ENCODE measurements at regions not wholly inside any gene's neighbourhood (a gene's known extent, or its start where the extent isn't known, plus 50 kb on each side); places are given as distances from the start of the nearest gene placed in this dataset.
A peak's percentile ranks its signal among the peaks of the same experiment; 100 is the strongest.

- Histone ChIP-seq H3K79me2 (ENCODE audit: low read length) (no peaks in the 10 kb centered on the region), H3K4me2 (ENCODE audit: low read length) (peak overlapping the region; percentile 27), H3K27ac (ENCODE audit: low read length) (peak overlapping the region; percentile 54), H3K9me3 (ENCODE audit: low read length) (no peaks in the 10 kb centered on the region), H3K27me3 (ENCODE audit: low read length) (no peaks in the 10 kb centered on the region), H3K9ac (ENCODE audit: low read length) (no peak overlapping the region), H2AFZ (ENCODE audit: low read length) (peak overlapping the region; percentile 32; the same call in 1 of the 2 replicates), H3K9me2 (replicated peaks; ENCODE audit: low read length) (no peaks in the 10 kb centered on the region), H3F3A (ENCODE audit: low read length, unreplicated experiment) (no peaks in the 10 kb centered on the region), H4K20me1 (ENCODE audit: low read length) (no peaks in the 10 kb centered on the region), H3K4me3 (ENCODE audit: low read length) (no peak overlapping the region), H3K4me1 (ENCODE audit: insufficient read depth, low read length) (peaks cover 15% of the 10 kb centered on the region), H3K36me3 (ENCODE audit: low read depth, low read length) (no peaks in the 10 kb centered on the region)
- POLR2A ChIA-PET (ENCODE audit: unreplicated experiment): interaction anchor here (0.8 kb wide), 1 partner anchor 234 kb away, joined by 5 read pairs; no protein-coding TSS in a partner anchor
- CTCF ChIA-PET: interaction anchor here (0.5 kb wide), 1 partner anchor 150 kb away, joined by 3 read pairs; the partner anchor contains the start of gene UBE2E3
- ATAC-seq (peak; percentile 34), DNase-seq (no peak)
- intact Hi-C loops (cut with micrococcal nuclease): no loop called here
- BruUV-seq (replicated peaks): no TSS peak
- TF ChIP-seq, protein P1, sequence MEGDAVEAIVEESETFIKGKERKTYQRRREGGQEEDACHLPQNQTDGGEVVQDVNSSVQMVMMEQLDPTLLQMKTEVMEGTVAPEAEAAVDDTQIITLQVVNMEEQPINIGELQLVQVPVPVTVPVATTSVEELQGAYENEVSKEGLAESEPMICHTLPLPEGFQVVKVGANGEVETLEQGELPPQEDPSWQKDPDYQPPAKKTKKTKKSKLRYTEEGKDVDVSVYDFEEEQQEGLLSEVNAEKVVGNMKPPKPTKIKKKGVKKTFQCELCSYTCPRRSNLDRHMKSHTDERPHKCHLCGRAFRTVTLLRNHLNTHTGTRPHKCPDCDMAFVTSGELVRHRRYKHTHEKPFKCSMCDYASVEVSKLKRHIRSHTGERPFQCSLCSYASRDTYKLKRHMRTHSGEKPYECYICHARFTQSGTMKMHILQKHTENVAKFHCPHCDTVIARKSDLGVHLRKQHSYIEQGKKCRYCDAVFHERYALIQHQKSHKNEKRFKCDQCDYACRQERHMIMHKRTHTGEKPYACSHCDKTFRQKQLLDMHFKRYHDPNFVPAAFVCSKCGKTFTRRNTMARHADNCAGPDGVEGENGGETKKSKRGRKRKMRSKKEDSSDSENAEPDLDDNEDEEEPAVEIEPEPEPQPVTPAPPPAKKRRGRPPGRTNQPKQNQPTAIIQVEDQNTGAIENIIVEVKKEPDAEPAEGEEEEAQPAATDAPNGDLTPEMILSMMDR (conservative IDR thresholded peaks at IDR 0.05; ENCODE audit: low read depth, low read length): no peak
- TF ChIP-seq EZH2phosphoT487 (IDR thresholded peaks at IDR 0.05; ENCODE audit: borderline replicate concordance, low read length) (no peak), EZH2 (IDR thresholded peaks at IDR 0.05; ENCODE audit: low read length, unreplicated experiment) (no peak)
Measured at GRCh38 chr2:180829836-180830235, 150.6 kb upstream of the UBE2E3 start.

DNA sequence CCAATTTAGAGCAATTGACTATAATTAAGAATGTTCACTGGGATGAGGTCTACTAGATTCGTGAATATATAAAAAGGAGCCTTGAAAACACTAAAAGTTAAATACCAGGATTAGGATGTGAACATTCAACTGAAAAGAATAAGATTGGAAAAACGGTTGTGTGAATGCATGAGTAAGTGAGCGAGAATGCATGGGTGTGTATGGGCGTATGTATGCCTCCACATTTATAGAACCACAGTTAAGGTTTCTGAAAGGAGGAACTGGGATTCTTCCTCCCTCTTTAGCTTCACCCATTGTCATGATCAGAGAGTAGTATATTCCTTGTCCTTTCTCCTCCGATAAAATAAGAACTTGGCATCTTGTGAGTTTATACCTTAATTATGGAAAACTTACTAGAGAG, 151.1 kb upstream of the UBE2E3 start:
- ATAC-seq: peak; percentile 99
- intact Hi-C loops (cut with micrococcal nuclease): no loop called here
- H3K79me2 ChIP-seq (ENCODE audit: low read length): no peaks in the 10 kb centered on the region
- H3K36me3 ChIP-seq (ENCODE audit: low read depth, low read length): no peaks in the 10 kb centered on the region
- no peak overlapping the region for H3K4me3 ChIP-seq (ENCODE audit: low read length)
- peak; percentile 81 for DNase-seq
- H3F3A ChIP-seq (ENCODE audit: low read length, unreplicated experiment): no peaks in the 10 kb centered on the region
- peaks cover 15% of the 10 kb centered on the region for H3K4me1 ChIP-seq (ENCODE audit: insufficient read depth, low read length)
- BruUV-seq (replicated peaks): no TSS peak
- H3K9me3 ChIP-seq (ENCODE audit: low read length): no peaks in the 10 kb centered on the region
- H3K9ac ChIP-seq (ENCODE audit: low read length): no peak overlapping the region
- TF ChIP-seq, protein P1 (conservative IDR thresholded peaks at IDR 0.05; ENCODE audit: low read depth, low read length): no peak
- TF ChIP-seq EZH2phosphoT487 (IDR thresholded peaks at IDR 0.05; ENCODE audit: borderline replicate concordance, low read length) (no peak), EZH2 (IDR thresholded peaks at IDR 0.05; ENCODE audit: low read length, unreplicated experiment) (no peak)
- H4K20me1 ChIP-seq (ENCODE audit: low read length): no peaks in the 10 kb centered on the region
- H2AFZ ChIP-seq (ENCODE audit: low read length): peak overlapping the region; percentile 32; the same call in 1 of the 2 replicates
- ChIA-PET CTCF (interaction anchor here (0.5 kb wide), 1 partner anchor 151 kb away, joined by 3 read pairs; the partner anchor contains the start of gene UBE2E3), POLR2A (ENCODE audit: unreplicated experiment) (interaction anchor here (0.8 kb wide), 1 partner anchor 234 kb away, joined by 5 read pairs; no protein-coding TSS in a partner anchor)
- H3K27me3 ChIP-seq (ENCODE audit: low read length): no peaks in the 10 kb centered on the region
- H3K9me2 ChIP-seq (replicated peaks; ENCODE audit: low read length): no peaks in the 10 kb centered on the region
- peak overlapping the region; percentile 54 for H3K27ac ChIP-seq (ENCODE audit: low read length)
- peak overlapping the region; percentile 27 for H3K4me2 ChIP-seq (ENCODE audit: low read length)

- Histone ChIP-seq H3K36me3 (ENCODE audit: low read depth, low read length) (no peaks in the 10 kb centered on the region), H3K4me3 (ENCODE audit: low read length) (no peak overlapping the region), H3K9ac (ENCODE audit: low read length) (no peak overlapping the region), H3K4me1 (ENCODE audit: insufficient read depth, low read length) (peaks cover 17% of the 10 kb centered on the region), H2AFZ (ENCODE audit: low read length) (no peak overlapping the region), H4K20me1 (ENCODE audit: low read length) (no peaks in the 10 kb centered on the region), H3K27me3 (ENCODE audit: low read length) (no peaks in the 10 kb centered on the region), H3K9me2 (replicated peaks; ENCODE audit: low read length) (no peaks in the 10 kb centered on the region), H3K79me2 (ENCODE audit: low read length) (no peaks in the 10 kb centered on the region), H3K9me3 (ENCODE audit: low read length) (no peaks in the 10 kb centered on the region), H3K4me2 (ENCODE audit: low read length) (peak overlapping the region; percentile 27; the same call in 1 of the 2 replicates), H3F3A (ENCODE audit: low read length, unreplicated experiment) (no peaks in the 10 kb centered on the region), H3K27ac (ENCODE audit: low read length) (peak overlapping the region; percentile 54; the same call in 1 of the 2 replicates)
- ChIA-PET CTCF (no interaction called here), POLR2A (ENCODE audit: unreplicated experiment) (no interaction called here)
- DNase-seq: no peak
- intact Hi-C loops (cut with micrococcal nuclease): no loop called here
- BruUV-seq (replicated peaks): no TSS peak
- TF ChIP-seq EZH2 (IDR thresholded peaks at IDR 0.05; ENCODE audit: low read length, unreplicated experiment) (no peak), EZH2phosphoT487 (IDR thresholded peaks at IDR 0.05; ENCODE audit: borderline replicate concordance, low read length) (no peak)
- TF ChIP-seq, protein P1 (conservative IDR thresholded peaks at IDR 0.05; ENCODE audit: low read depth, low read length): no peak
- no peak; the same call in 1 of the 2 replicates for ATAC-seq
Measured at GRCh38 chr2:180828756-180829155, 151.6 kb upstream of the UBE2E3 start.
